ENCODE measurements at regions not wholly inside any gene's neighbourhood (a gene's known extent, or its start where the extent isn't known, plus 50 kb on each side); places are given as distances from the start of the nearest gene placed in this dataset.

DNA sequence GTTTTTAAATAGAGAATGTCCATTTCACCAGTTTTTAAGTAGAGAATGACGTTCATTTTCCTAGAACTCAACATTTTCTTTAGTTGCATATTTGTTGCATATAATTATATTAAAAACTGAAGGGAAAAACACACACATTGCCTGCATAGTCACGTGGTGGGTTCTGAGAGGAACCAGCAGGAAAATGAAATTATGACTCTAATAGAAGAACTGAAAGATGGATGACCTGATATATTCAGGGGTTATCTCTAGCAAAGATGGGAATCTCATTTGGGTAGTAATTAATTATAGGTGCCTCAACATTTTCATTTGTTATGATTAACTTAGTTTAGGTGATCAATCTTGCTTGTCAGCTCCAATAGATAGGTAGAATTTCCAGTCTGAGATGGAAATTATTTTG, 288.3 kb downstream of the TRIB2 start:
- POLR2A ChIA-PET: no interaction called here
- no peak for DNase-seq (ENCODE audit: low spot score)
- H3K27me3 Mint-ChIP-seq (ENCODE audit: low read depth): no peaks in the 10 kb centered on the region
- H3K4me1 Mint-ChIP-seq: peaks cover 25% of the 10 kb centered on the region
- no peaks in the 10 kb centered on the region for H3K36me3 Mint-ChIP-seq
- CTCF ChIA-PET: no interaction called here
- TF ChIP-seq ZNF219 (CRISPR knock-in tag; IDR thresholded peaks at IDR 0.05; ENCODE audit: borderline replicate concordance): no peak
- TF ChIP-seq, protein P1, sequence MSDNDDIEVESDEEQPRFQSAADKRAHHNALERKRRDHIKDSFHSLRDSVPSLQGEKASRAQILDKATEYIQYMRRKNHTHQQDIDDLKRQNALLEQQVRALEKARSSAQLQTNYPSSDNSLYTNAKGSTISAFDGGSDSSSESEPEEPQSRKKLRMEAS (CRISPR knock-in tag; IDR thresholded peaks at IDR 0.05): no peak
- TF ChIP-seq SMAD4 (CRISPR knock-in tag; IDR thresholded peaks at IDR 0.05): no peak
- TF ChIP-seq, protein P2, sequence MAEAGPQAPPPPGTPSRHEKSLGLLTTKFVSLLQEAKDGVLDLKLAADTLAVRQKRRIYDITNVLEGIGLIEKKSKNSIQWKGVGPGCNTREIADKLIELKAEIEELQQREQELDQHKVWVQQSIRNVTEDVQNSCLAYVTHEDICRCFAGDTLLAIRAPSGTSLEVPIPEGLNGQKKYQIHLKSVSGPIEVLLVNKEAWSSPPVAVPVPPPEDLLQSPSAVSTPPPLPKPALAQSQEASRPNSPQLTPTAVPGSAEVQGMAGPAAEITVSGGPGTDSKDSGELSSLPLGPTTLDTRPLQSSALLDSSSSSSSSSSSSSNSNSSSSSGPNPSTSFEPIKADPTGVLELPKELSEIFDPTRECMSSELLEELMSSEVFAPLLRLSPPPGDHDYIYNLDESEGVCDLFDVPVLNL (CRISPR knock-in tag; IDR thresholded peaks at IDR 0.05; ENCODE audit: borderline replicate concordance, low read depth): no peak
- TF ChIP-seq, protein P3, sequence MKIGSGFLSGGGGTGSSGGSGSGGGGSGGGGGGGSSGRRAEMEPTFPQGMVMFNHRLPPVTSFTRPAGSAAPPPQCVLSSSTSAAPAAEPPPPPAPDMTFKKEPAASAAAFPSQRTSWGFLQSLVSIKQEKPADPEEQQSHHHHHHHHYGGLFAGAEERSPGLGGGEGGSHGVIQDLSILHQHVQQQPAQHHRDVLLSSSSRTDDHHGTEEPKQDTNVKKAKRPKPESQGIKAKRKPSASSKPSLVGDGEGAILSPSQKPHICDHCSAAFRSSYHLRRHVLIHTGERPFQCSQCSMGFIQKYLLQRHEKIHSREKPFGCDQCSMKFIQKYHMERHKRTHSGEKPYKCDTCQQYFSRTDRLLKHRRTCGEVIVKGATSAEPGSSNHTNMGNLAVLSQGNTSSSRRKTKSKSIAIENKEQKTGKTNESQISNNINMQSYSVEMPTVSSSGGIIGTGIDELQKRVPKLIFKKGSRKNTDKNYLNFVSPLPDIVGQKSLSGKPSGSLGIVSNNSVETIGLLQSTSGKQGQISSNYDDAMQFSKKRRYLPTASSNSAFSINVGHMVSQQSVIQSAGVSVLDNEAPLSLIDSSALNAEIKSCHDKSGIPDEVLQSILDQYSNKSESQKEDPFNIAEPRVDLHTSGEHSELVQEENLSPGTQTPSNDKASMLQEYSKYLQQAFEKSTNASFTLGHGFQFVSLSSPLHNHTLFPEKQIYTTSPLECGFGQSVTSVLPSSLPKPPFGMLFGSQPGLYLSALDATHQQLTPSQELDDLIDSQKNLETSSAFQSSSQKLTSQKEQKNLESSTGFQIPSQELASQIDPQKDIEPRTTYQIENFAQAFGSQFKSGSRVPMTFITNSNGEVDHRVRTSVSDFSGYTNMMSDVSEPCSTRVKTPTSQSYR (CRISPR knock-in tag; IDR thresholded peaks at IDR 0.05): no peak
- TF ChIP-seq TEAD1 (CRISPR knock-in tag; IDR thresholded peaks at IDR 0.05): no peak
- no peak for TF ChIP-seq RORB (CRISPR knock-in tag; IDR thresholded peaks at IDR 0.05)
- TF ChIP-seq ETV6 (CRISPR knock-in tag; IDR thresholded peaks at IDR 0.05): no peak
- TF ChIP-seq MXD4 (CRISPR knock-in tag; IDR thresholded peaks at IDR 0.05; ENCODE audit: borderline replicate concordance): no peak
- H3K27ac Mint-ChIP-seq: no peak overlapping the region
- H3K9me3 Mint-ChIP-seq: no peaks in the 10 kb centered on the region
- no peak overlapping the region for H3K4me3 Mint-ChIP-seq
- no peak for ATAC-seq

DNA sequence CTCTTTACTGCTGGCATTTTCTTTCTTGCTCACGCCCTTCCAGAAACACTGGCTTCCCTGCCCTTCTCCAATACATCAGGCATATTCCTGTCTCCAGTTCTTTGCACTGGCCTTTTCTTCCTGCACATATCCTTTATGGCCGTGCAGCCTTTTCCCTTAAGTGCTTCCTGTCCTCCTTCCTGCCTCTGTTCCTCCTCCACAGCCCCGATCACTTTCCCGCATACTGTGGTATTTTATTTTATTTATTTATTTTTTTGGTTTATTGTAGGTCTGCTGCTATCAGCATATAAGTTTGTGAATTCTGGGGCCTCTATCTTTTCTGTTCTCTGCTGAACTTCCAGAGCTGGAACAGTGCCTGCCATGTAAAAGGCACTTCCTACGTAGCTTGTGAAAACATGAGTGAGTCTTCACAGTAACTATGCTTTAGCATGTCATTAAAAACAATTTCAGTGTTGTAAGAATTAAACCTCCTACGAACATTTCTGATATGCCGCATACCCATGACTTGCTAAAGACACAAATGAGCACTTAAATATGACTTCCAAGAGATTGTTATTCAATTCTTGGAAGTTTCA, 289.1 kb downstream of the TRIB2 start:
- TF ChIP-seq, protein P4, sequence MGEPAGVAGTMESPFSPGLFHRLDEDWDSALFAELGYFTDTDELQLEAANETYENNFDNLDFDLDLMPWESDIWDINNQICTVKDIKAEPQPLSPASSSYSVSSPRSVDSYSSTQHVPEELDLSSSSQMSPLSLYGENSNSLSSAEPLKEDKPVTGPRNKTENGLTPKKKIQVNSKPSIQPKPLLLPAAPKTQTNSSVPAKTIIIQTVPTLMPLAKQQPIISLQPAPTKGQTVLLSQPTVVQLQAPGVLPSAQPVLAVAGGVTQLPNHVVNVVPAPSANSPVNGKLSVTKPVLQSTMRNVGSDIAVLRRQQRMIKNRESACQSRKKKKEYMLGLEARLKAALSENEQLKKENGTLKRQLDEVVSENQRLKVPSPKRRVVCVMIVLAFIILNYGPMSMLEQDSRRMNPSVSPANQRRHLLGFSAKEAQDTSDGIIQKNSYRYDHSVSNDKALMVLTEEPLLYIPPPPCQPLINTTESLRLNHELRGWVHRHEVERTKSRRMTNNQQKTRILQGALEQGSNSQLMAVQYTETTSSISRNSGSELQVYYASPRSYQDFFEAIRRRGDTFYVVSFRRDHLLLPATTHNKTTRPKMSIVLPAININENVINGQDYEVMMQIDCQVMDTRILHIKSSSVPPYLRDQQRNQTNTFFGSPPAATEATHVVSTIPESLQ (CRISPR knock-in tag; IDR thresholded peaks at IDR 0.05): no peak
- no peak for TF ChIP-seq TP53 (CRISPR knock-in tag; IDR thresholded peaks at IDR 0.05)
- TF ChIP-seq, protein P5, sequence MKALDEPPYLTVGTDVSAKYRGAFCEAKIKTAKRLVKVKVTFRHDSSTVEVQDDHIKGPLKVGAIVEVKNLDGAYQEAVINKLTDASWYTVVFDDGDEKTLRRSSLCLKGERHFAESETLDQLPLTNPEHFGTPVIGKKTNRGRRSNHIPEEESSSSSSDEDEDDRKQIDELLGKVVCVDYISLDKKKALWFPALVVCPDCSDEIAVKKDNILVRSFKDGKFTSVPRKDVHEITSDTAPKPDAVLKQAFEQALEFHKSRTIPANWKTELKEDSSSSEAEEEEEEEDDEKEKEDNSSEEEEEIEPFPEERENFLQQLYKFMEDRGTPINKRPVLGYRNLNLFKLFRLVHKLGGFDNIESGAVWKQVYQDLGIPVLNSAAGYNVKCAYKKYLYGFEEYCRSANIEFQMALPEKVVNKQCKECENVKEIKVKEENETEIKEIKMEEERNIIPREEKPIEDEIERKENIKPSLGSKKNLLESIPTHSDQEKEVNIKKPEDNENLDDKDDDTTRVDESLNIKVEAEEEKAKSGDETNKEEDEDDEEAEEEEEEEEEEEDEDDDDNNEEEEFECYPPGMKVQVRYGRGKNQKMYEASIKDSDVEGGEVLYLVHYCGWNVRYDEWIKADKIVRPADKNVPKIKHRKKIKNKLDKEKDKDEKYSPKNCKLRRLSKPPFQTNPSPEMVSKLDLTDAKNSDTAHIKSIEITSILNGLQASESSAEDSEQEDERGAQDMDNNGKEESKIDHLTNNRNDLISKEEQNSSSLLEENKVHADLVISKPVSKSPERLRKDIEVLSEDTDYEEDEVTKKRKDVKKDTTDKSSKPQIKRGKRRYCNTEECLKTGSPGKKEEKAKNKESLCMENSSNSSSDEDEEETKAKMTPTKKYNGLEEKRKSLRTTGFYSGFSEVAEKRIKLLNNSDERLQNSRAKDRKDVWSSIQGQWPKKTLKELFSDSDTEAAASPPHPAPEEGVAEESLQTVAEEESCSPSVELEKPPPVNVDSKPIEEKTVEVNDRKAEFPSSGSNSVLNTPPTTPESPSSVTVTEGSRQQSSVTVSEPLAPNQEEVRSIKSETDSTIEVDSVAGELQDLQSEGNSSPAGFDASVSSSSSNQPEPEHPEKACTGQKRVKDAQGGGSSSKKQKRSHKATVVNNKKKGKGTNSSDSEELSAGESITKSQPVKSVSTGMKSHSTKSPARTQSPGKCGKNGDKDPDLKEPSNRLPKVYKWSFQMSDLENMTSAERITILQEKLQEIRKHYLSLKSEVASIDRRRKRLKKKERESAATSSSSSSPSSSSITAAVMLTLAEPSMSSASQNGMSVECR (CRISPR knock-in tag; IDR thresholded peaks at IDR 0.05; ENCODE audit: borderline replicate concordance): no peak
- no peak for TF ChIP-seq MYBL2 (CRISPR knock-in tag; IDR thresholded peaks at IDR 0.05)
- TF ChIP-seq SP1 (CRISPR knock-in tag; conservative IDR thresholded peaks at IDR 0.05): no peak
- TF ChIP-seq ZNF219 (CRISPR knock-in tag; IDR thresholded peaks at IDR 0.05; ENCODE audit: borderline replicate concordance): no peak
- TF ChIP-seq, protein P6, sequence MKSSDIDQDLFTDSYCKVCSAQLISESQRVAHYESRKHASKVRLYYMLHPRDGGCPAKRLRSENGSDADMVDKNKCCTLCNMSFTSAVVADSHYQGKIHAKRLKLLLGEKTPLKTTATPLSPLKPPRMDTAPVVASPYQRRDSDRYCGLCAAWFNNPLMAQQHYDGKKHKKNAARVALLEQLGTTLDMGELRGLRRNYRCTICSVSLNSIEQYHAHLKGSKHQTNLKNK (CRISPR knock-in tag; IDR thresholded peaks at IDR 0.05): no peak
- TF ChIP-seq FOXK1 (CRISPR knock-in tag; IDR thresholded peaks at IDR 0.05): no peak
- TF ChIP-seq ZNF671 (CRISPR knock-in tag; IDR thresholded peaks at IDR 0.05): no peak
- TF ChIP-seq FOXJ3 (CRISPR knock-in tag; IDR thresholded peaks at IDR 0.05; ENCODE audit: borderline replicate concordance): no peak
- TF ChIP-seq NR1H2 (CRISPR knock-in tag; IDR thresholded peaks at IDR 0.05): no peak
- TF ChIP-seq, protein P7, sequence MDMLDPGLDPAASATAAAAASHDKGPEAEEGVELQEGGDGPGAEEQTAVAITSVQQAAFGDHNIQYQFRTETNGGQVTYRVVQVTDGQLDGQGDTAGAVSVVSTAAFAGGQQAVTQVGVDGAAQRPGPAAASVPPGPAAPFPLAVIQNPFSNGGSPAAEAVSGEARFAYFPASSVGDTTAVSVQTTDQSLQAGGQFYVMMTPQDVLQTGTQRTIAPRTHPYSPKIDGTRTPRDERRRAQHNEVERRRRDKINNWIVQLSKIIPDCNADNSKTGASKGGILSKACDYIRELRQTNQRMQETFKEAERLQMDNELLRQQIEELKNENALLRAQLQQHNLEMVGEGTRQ (CRISPR knock-in tag; IDR thresholded peaks at IDR 0.05): no peak
- no peak for TF ChIP-seq NFE2L1 (CRISPR knock-in tag; IDR thresholded peaks at IDR 0.05)
- ATAC-seq (no peak), DNase-seq (ENCODE audit: low spot score) (no peak)
- Mint-ChIP-seq H3K9me3 (no peaks in the 10 kb centered on the region), H3K4me1 (peaks cover 21% of the 10 kb centered on the region), H3K4me3 (no peak overlapping the region), H3K36me3 (no peaks in the 10 kb centered on the region), H3K27ac (no peak overlapping the region), H3K27me3 (ENCODE audit: low read depth) (no peaks in the 10 kb centered on the region)
- ChIA-PET POLR2A (no interaction called here), CTCF (interaction anchor here (0.6 to 2.0 kb wide), 12 partner anchors 9 to 1177 kb away, joined by 3 to 16 read pairs (median 6); no protein-coding TSS in a partner anchor)

Data from WTC11 (cell line).